ENCODE measurements at regions not wholly inside any gene's neighbourhood (a gene's known extent, or its start where the extent isn't known, plus 50 kb on each side); places are given as distances from the start of the nearest gene placed in this dataset.

- H3K27ac ChIP-seq (ENCODE audit: low read depth): no peak overlapping the region
- Mint-ChIP-seq H3K36me3 (ENCODE audit: low read depth) (no peaks in the 10 kb centered on the region), H3K27ac (no peak overlapping the region), H3K9me3 (no peaks in the 10 kb centered on the region), H3K4me1 (no peaks in the 10 kb centered on the region), H3K27me3 (ENCODE audit: insufficient read depth, low read depth, poor library complexity) (peaks cover 16% of the 10 kb centered on the region), H3K4me3 (no peak overlapping the region)
- H3K27me3 ChIP-seq (ENCODE audit: insufficient read depth): no peaks in the 10 kb centered on the region
- H3K4me3 ChIP-seq: no peak overlapping the region
- no peaks in the 10 kb centered on the region for H3K79me2 ChIP-seq (replicated peaks; ENCODE audit: insufficient read depth)
- no peak for DNase-seq (ENCODE audit: low spot score)
- H3K4me2 ChIP-seq: no peak overlapping the region
- no peaks in the 10 kb centered on the region for H3K4me1 ChIP-seq (ENCODE audit: insufficient read depth)
- H2AFZ ChIP-seq: no peak overlapping the region
- no peak for TF ChIP-seq JUNB (IDR thresholded peaks at IDR 0.05; ENCODE audit: unreplicated experiment)
- TF ChIP-seq CTCF (conservative IDR thresholded peaks at IDR 0.05; ENCODE audit: low read depth in 2 of 2): no peak
- no peak for TF ChIP-seq EZH2 (IDR thresholded peaks at IDR 0.05; ENCODE audit: low read depth, unreplicated experiment)
- no peak for TF ChIP-seq CREB1 (CRISPR knock-in tag; IDR thresholded peaks at IDR 0.05; ENCODE audit: low read depth)
- H3K36me3 ChIP-seq (ENCODE audit: insufficient read depth): no peaks in the 10 kb centered on the region
- no peak for ATAC-seq
- no peaks in the 10 kb centered on the region for H4K20me1 ChIP-seq (replicated peaks; ENCODE audit: insufficient read depth)
- H3K9me2 ChIP-seq (ENCODE audit: insufficient read depth): no peaks in the 10 kb centered on the region
- no peaks in the 10 kb centered on the region for H3F3A ChIP-seq (replicated peaks; ENCODE audit: low read depth)
Observed at GRCh38 chr15:66951531-66952320, 113.7 kb upstream of the SMAD3 start.

GRCh38 chr15:66952756-66953522, 112.5 kb upstream of the SMAD3 start:
- no peaks in the 10 kb centered on the region for H3F3A ChIP-seq (replicated peaks; ENCODE audit: low read depth)
- no peak overlapping the region for H3K4me2 ChIP-seq
- no peaks in the 10 kb centered on the region for H3K4me1 ChIP-seq (ENCODE audit: insufficient read depth)
- H3K9me2 ChIP-seq (ENCODE audit: insufficient read depth): no peaks in the 10 kb centered on the region
- no peak overlapping the region for H3K27ac ChIP-seq (ENCODE audit: low read depth)
- no peak for ATAC-seq
- no peaks in the 10 kb centered on the region for H3K27me3 ChIP-seq (ENCODE audit: insufficient read depth)
- H2AFZ ChIP-seq: peak overlapping the region; percentile 32; the same call in 1 of the 2 replicates
- H3K36me3 ChIP-seq (ENCODE audit: insufficient read depth): no peaks in the 10 kb centered on the region
- no peaks in the 10 kb centered on the region for H3K36me3 Mint-ChIP-seq (ENCODE audit: low read depth)
- peaks cover 15% of the 10 kb centered on the region for H3K27me3 Mint-ChIP-seq (ENCODE audit: insufficient read depth, low read depth, poor library complexity)
- H3K27ac Mint-ChIP-seq: no peak overlapping the region
- no peaks in the 10 kb centered on the region for H3K4me1 Mint-ChIP-seq
- DNase-seq (ENCODE audit: low spot score): no peak
- no peak overlapping the region for H3K4me3 ChIP-seq
- no peaks in the 10 kb centered on the region for H3K79me2 ChIP-seq (replicated peaks; ENCODE audit: insufficient read depth)
- H4K20me1 ChIP-seq (replicated peaks; ENCODE audit: insufficient read depth): no peaks in the 10 kb centered on the region
- TF ChIP-seq JUNB (IDR thresholded peaks at IDR 0.05; ENCODE audit: unreplicated experiment) (no peak), STAT1 (IDR thresholded peaks at IDR 0.05; ENCODE audit: unreplicated experiment) (no peak), EZH2phosphoT487 (IDR thresholded peaks at IDR 0.05; ENCODE audit: unreplicated experiment) (no peak), CTCF (conservative IDR thresholded peaks at IDR 0.05; ENCODE audit: low read depth in 2 of 2) (no peak)
- TF ChIP-seq, protein P1, sequence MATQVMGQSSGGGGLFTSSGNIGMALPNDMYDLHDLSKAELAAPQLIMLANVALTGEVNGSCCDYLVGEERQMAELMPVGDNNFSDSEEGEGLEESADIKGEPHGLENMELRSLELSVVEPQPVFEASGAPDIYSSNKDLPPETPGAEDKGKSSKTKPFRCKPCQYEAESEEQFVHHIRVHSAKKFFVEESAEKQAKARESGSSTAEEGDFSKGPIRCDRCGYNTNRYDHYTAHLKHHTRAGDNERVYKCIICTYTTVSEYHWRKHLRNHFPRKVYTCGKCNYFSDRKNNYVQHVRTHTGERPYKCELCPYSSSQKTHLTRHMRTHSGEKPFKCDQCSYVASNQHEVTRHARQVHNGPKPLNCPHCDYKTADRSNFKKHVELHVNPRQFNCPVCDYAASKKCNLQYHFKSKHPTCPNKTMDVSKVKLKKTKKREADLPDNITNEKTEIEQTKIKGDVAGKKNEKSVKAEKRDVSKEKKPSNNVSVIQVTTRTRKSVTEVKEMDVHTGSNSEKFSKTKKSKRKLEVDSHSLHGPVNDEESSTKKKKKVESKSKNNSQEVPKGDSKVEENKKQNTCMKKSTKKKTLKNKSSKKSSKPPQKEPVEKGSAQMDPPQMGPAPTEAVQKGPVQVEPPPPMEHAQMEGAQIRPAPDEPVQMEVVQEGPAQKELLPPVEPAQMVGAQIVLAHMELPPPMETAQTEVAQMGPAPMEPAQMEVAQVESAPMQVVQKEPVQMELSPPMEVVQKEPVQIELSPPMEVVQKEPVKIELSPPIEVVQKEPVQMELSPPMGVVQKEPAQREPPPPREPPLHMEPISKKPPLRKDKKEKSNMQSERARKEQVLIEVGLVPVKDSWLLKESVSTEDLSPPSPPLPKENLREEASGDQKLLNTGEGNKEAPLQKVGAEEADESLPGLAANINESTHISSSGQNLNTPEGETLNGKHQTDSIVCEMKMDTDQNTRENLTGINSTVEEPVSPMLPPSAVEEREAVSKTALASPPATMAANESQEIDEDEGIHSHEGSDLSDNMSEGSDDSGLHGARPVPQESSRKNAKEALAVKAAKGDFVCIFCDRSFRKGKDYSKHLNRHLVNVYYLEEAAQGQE (IDR thresholded peaks at IDR 0.05; ENCODE audit: unreplicated experiment): no peak
- H3K4me3 Mint-ChIP-seq: no peak overlapping the region
- H3K9me3 Mint-ChIP-seq: no peaks in the 10 kb centered on the region

Measured in GM23338 (cell line).